Keratinocyte (primary cell): ENCODE measurements at regions not wholly inside any gene's neighbourhood (a gene's known extent, or its start where the extent isn't known, plus 50 kb on each side); places are given as distances from the start of the nearest gene placed in this dataset.
A peak's percentile ranks its signal among the peaks of the same experiment; 100 is the strongest.

Experiments used
- DNase-seq: peaks from one replicate; pipeline ENCODE4 v3.0.0-alpha.2; 2011; ENCODE audit warnings: low read depth, missing footprints, low spot score
- FAIRE-seq: peaks from 2 replicates; lab custom pipeline; 2011; peaks lifted over from hg19 to GRCh38; lab: Jason Lieb, UNC
- H2AFZ ChIP-seq: 2 replicates; pipeline ENCODE4 v1.6.0; 2012; ENCODE audit warnings: low read length, control low read depth, inconsistent platforms; ENCODE audit not compliant: control insufficient read depth
- H3K27ac ChIP-seq: 2 replicates; pipeline ENCODE4 v1.5.1; 2011; ENCODE audit warnings: low read length; ENCODE audit not compliant: control insufficient read depth, insufficient read depth
- H3K27me3 ChIP-seq: 3 replicates; pipeline ENCODE4 v1.6.0; 2011; ENCODE audit warnings: low read length; ENCODE audit not compliant: control insufficient read depth, insufficient read depth; ENCODE audit errors: extremely low read depth
- H3K36me3 ChIP-seq, 2 experiments: 2 replicates in 1 of 2; 3 replicates in 1 of 2; pipeline ENCODE4 v1.5.1; 2011; ENCODE audit warnings: low read length in 2 of 2, mild to moderate bottlenecking in 1 of 2; ENCODE audit not compliant: control insufficient read depth in 2 of 2, insufficient read depth in 2 of 2; ENCODE audit errors: extremely low read depth in 1 of 2
- H3K4me1 ChIP-seq: 3 replicates; pipeline ENCODE4 v1.5.1; 2011; ENCODE audit warnings: low read length; ENCODE audit not compliant: control insufficient read depth, insufficient read depth; ENCODE audit errors: extremely low read depth
- H3K4me2 ChIP-seq: 3 replicates; pipeline ENCODE4 v1.6.0; 2011; ENCODE audit warnings: low read depth, low read length; ENCODE audit not compliant: control insufficient read depth, insufficient read depth; ENCODE audit errors: extremely low read depth
- H3K4me3 ChIP-seq, 3 experiments: fragments of 200-600 bp in 1 of 3; sonication (generic) in 1 of 3; 2 replicates in 2 of 3; 3 replicates in 1 of 3; pipeline ENCODE4 v1.5.1; 2011 to 2016; ENCODE audit warnings: low read length in 3 of 3, mild to moderate bottlenecking in 3 of 3, control low read depth in 2 of 3, inconsistent platforms in 1 of 3, low read depth in 1 of 3, mixed read lengths in 1 of 3, mixed run types in 1 of 3, moderate library complexity in 1 of 3; ENCODE audit not compliant: control insufficient read depth in 2 of 3, insufficient read depth in 2 of 3; ENCODE audit errors: extremely low read depth in 1 of 3
- H3K79me2 ChIP-seq: 2 replicates; pipeline ENCODE4 v1.6.0; 2012; ENCODE audit warnings: low read length; ENCODE audit not compliant: control insufficient read depth, insufficient read depth
- H3K9ac ChIP-seq: 3 replicates; pipeline ENCODE4 v1.6.0; 2011; ENCODE audit warnings: low read length; ENCODE audit not compliant: control insufficient read depth, insufficient read depth; ENCODE audit errors: extremely low read depth
- H3K9me1 ChIP-seq: 3 replicates; pipeline ENCODE4 v1.6.0; 2011; ENCODE audit warnings: low read length; ENCODE audit not compliant: control insufficient read depth, insufficient read depth; ENCODE audit errors: extremely low read depth
- H3K9me3 ChIP-seq: 2 replicates; pipeline ENCODE4 v1.5.1; 2012; ENCODE audit warnings: low read depth, low read length; ENCODE audit not compliant: control insufficient read depth
- H4K20me1 ChIP-seq: 3 replicates; pipeline ENCODE4 v1.6.0; 2011; ENCODE audit warnings: low read length; ENCODE audit not compliant: control insufficient read depth, insufficient read depth; ENCODE audit errors: extremely low read depth
- CTCF ChIP-seq, 3 experiments: IDR thresholded peaks in 1 of 3; conservative IDR thresholded peaks in 1 of 3; optimal IDR thresholded peaks in 1 of 3; 2 replicates in 2 of 3; 3 replicates in 1 of 3; pipeline versions ENCODE3 to v1.5.1; 2011; ENCODE audit warnings: low read length in 3 of 3, mild to moderate bottlenecking in 3 of 3, moderate library complexity in 2 of 3, control low read depth in 1 of 3, inconsistent platforms in 1 of 3; ENCODE audit not compliant: insufficient read depth in 2 of 3; ENCODE audit errors: extremely low read depth in 1 of 3
- EZH2 ChIP-seq: IDR thresholded peaks from one replicate; pipeline ENCODE4 v1.6.1; 2012; ENCODE audit warnings: inconsistent platforms, mild to moderate bottlenecking, low read length, moderate library complexity
- dilution Hi-C: fragments of 300-500 bp; cut with MboI; formaldehyde crosslinking; loops from one replicate; pipeline ENCODE4 v1.7.0; 2020; ENCODE audit warnings: low sequenced_read_pairs; ENCODE audit not compliant: extremely low pct_ligation_motif_present

- Histone ChIP-seq H3K4me2 (no peak overlapping the region), H4K20me1 (no peaks in the 10 kb centered on the region), H3K36me3 (no peaks in the 10 kb centered on the region), H3K9ac (no peak overlapping the region), H3K9me1 (no peaks in the 10 kb centered on the region), H3K9me3 (no peaks in the 10 kb centered on the region), H3K27me3 (no peaks in the 10 kb centered on the region), H3K4me1 (peaks cover 26% of the 10 kb centered on the region), H3K4me3 (no peak overlapping the region), H2AFZ (no peak overlapping the region), H3K27ac (no peak overlapping the region), H3K79me2 (no peaks in the 10 kb centered on the region)
- no peak for DNase-seq
- TF ChIP-seq CTCF (optimal IDR thresholded peaks at IDR 0.05 in 1 of 3, IDR thresholded peaks at IDR 0.05 in 1 of 3, conservative IDR thresholded peaks at IDR 0.05 in 1 of 3; ENCODE audit: extremely low read depth in 1 of 3, insufficient read depth in 2 of 3, low read length in 3 of 3) = no peak
- TF ChIP-seq EZH2 = no peak
- dilution Hi-C loops = no loop called here
- no peak for FAIRE-seq
Observed at GRCh38 chr22:22076361-22076760, 93.8 kb upstream of the TOP3B start.

- no peak overlapping the region for H2AFZ ChIP-seq
- no peak overlapping the region for H3K4me3 ChIP-seq
- no peak for TF ChIP-seq EZH2
- no peak for TF ChIP-seq CTCF (optimal IDR thresholded peaks at IDR 0.05 in 1 of 3, IDR thresholded peaks at IDR 0.05 in 1 of 3, conservative IDR thresholded peaks at IDR 0.05 in 1 of 3; ENCODE audit: extremely low read depth in 1 of 3, insufficient read depth in 2 of 3, low read length in 3 of 3)
- H3K4me2 ChIP-seq = peak overlapping the region; percentile 25
- H3K79me2 ChIP-seq = no peaks in the 10 kb centered on the region
- dilution Hi-C loops = no loop called here
- no peaks in the 10 kb centered on the region for H3K36me3 ChIP-seq
- H4K20me1 ChIP-seq = no peaks in the 10 kb centered on the region
- FAIRE-seq (peak; percentile 73), DNase-seq (no peak)
- no peak overlapping the region for H3K27ac ChIP-seq
- H3K9ac ChIP-seq = no peak overlapping the region
- no peaks in the 10 kb centered on the region for H3K9me1 ChIP-seq
- peaks cover 30% of the 10 kb centered on the region for H3K4me1 ChIP-seq
- H3K27me3 ChIP-seq = no peaks in the 10 kb centered on the region
- H3K9me3 ChIP-seq = no peaks in the 10 kb centered on the region
Observed at GRCh38 chr22:22075382-22076163, 93.0 kb upstream of the TOP3B start.
